H9 (cell line): ENCODE measurements at regions not wholly inside any gene's neighbourhood (a gene's known extent, or its start where the extent isn't known, plus 50 kb on each side); places are given as distances from the start of the nearest gene placed in this dataset.

Source experiments
- DNase-seq: peaks from one replicate; pipeline ENCODE4 v3.0.0-alpha.2; 2017
- H2AFZ ChIP-seq: one replicate; pipeline ENCODE4 v1.6.1; 2013; ENCODE audit warnings: mild to moderate bottlenecking, low read length, control low read depth, moderate library complexity
- H2AK5ac ChIP-seq: 2 replicates; pipeline ENCODE4 v1.6.1; 2013; ENCODE audit warnings: low read length, control low read depth, mixed read lengths; ENCODE audit not compliant: insufficient read length
- H2BK120ac ChIP-seq: one replicate; pipeline ENCODE4 v1.6.1; 2013; ENCODE audit warnings: low read depth, mild to moderate bottlenecking, low read length, control low read depth, inconsistent platforms; ENCODE audit not compliant: poor library complexity, severe bottlenecking
- H2BK12ac ChIP-seq: 2 replicates; pipeline ENCODE4 v1.6.1; 2013; ENCODE audit warnings: low read length, control low read depth, mixed read lengths, low read depth; ENCODE audit not compliant: insufficient read length
- H2BK15ac ChIP-seq: 2 replicates; pipeline ENCODE4 v1.6.1; 2013; ENCODE audit warnings: low read depth, low read length, control low read depth
- H2BK20ac ChIP-seq: one replicate; pipeline ENCODE4 v1.6.1; 2013; ENCODE audit warnings: low read depth, mild to moderate bottlenecking, low read length, control low read depth, inconsistent platforms; ENCODE audit not compliant: poor library complexity, severe bottlenecking
- H2BK5ac ChIP-seq: 2 replicates; pipeline ENCODE4 v1.6.1; 2013; ENCODE audit warnings: low read length, control low read depth, mixed read lengths; ENCODE audit not compliant: insufficient read length
- H3K14ac ChIP-seq: 2 replicates; pipeline ENCODE4 v1.6.1; 2013; ENCODE audit warnings: low read length, control low read depth; ENCODE audit not compliant: insufficient read depth
- H3K18ac ChIP-seq: 2 replicates; pipeline ENCODE4 v1.6.1; 2013; ENCODE audit warnings: low read depth, mild to moderate bottlenecking, mixed read lengths, low read length, control low read depth; ENCODE audit not compliant: insufficient read length
- H3K23ac ChIP-seq: 2 replicates; pipeline ENCODE4 v1.6.1; 2013; ENCODE audit warnings: low read length, control low read depth, mixed read lengths, low read depth; ENCODE audit not compliant: insufficient read length
- H3K23me2 ChIP-seq: 2 replicates; pipeline ENCODE4 v1.6.1; 2013; ENCODE audit warnings: low read depth, mild to moderate bottlenecking, mixed read lengths, low read length, control low read depth; ENCODE audit not compliant: insufficient read length, poor library complexity, severe bottlenecking
- H3K27ac ChIP-seq: 2 replicates; pipeline ENCODE4 v1.5.1; 2013; ENCODE audit warnings: low read length, control low read depth, mixed read lengths, low read depth; ENCODE audit not compliant: insufficient read length
- H3K27me3 ChIP-seq: 2 replicates; pipeline ENCODE4 v1.6.1; 2013; ENCODE audit warnings: low read length, control low read depth, inconsistent platforms; ENCODE audit not compliant: insufficient read depth
- H3K4ac ChIP-seq: 2 replicates; pipeline ENCODE4 v1.6.1; 2013; ENCODE audit warnings: low read depth, mild to moderate bottlenecking, control low read depth, inconsistent platforms, low read length, moderate library complexity
- H3K4me1 ChIP-seq: 2 replicates; pipeline ENCODE4 v1.6.1; 2013; ENCODE audit warnings: low read length, control low read depth, inconsistent platforms; ENCODE audit not compliant: insufficient read depth
- H3K4me2 ChIP-seq: 2 replicates; pipeline ENCODE4 v1.6.1; 2013; ENCODE audit warnings: low read length, control low read depth, mixed read lengths; ENCODE audit not compliant: insufficient read length, insufficient read depth
- H3K56ac ChIP-seq: 2 replicates; pipeline ENCODE4 v1.6.1; 2013; ENCODE audit warnings: low read depth, mild to moderate bottlenecking, mixed read lengths, low read length, control low read depth; ENCODE audit not compliant: insufficient read length
- H3K79me1 ChIP-seq: 2 replicates; pipeline ENCODE4 v1.6.1; 2013; ENCODE audit warnings: low read depth, mild to moderate bottlenecking, moderate library complexity, low read length, control low read depth, inconsistent platforms; ENCODE audit not compliant: insufficient read depth, poor library complexity, severe bottlenecking
- H3K79me2 ChIP-seq: 2 replicates; pipeline ENCODE4 v1.6.1; 2013; ENCODE audit warnings: low read length, control low read depth, inconsistent platforms; ENCODE audit not compliant: insufficient read depth
- H3K9ac ChIP-seq: 2 replicates; pipeline ENCODE4 v1.6.1; 2013; ENCODE audit warnings: low read length, control low read depth, mixed read lengths; ENCODE audit not compliant: insufficient read length; ENCODE audit errors: extremely low read depth
- H3K9me3 ChIP-seq: one replicate; pipeline ENCODE4 v1.6.1; 2013; ENCODE audit warnings: low read depth, low read length, inconsistent platforms; ENCODE audit not compliant: control insufficient read depth
- H3T11ph ChIP-seq: one replicate; pipeline ENCODE4 v1.6.1; 2013; ENCODE audit warnings: mild to moderate bottlenecking, low read length, control low read depth, inconsistent platforms
- H4K20me1 ChIP-seq: one replicate; pipeline ENCODE4 v1.6.1; 2013; ENCODE audit not compliant: control insufficient read depth, insufficient read length, insufficient read depth
- H4K5ac ChIP-seq: 2 replicates; pipeline ENCODE4 v1.6.1; 2013; ENCODE audit warnings: low read depth, mild to moderate bottlenecking, mixed read lengths, low read length, control low read depth; ENCODE audit not compliant: insufficient read length
- H4K8ac ChIP-seq: replicated peaks from 2 replicates; pipeline ENCODE4 v1.6.1; 2013; ENCODE audit warnings: low read length, control low read depth, mixed read lengths, low read depth; ENCODE audit not compliant: insufficient read length
- H4K91ac ChIP-seq: 2 replicates; pipeline ENCODE4 v1.6.1; 2013; ENCODE audit warnings: low read depth, mild to moderate bottlenecking, moderate library complexity, mixed read lengths, low read length, control low read depth; ENCODE audit not compliant: insufficient read length
- H3K27ac Mint-ChIP-seq, 3 experiments: 2 replicates in 2 of 3; 3 replicates in 1 of 3; pipeline ENCODE4 v1.8.0; 2020 to 2021; ENCODE audit warnings: mixed read lengths in 3 of 3, mild to moderate bottlenecking in 1 of 3, moderate library complexity in 1 of 3
- H3K27me3 Mint-ChIP-seq: 2 replicates; pipeline ENCODE4 v1.8.0; 2021; ENCODE audit warnings: low read depth, mild to moderate bottlenecking, moderate library complexity, mixed read lengths
- H3K36me3 Mint-ChIP-seq, 3 experiments: 2 replicates in 2 of 3; 3 replicates in 1 of 3; pipeline ENCODE4 v1.8.0; 2020 to 2021; ENCODE audit warnings: low read depth in 3 of 3, mixed read lengths in 3 of 3; ENCODE audit not compliant: insufficient read depth in 1 of 3
- H3K4me1 Mint-ChIP-seq, 2 experiments: 2 replicates each; pipeline ENCODE4 v1.8.0; 2020; ENCODE audit warnings: mixed read lengths in 2 of 2
- H3K4me3 Mint-ChIP-seq, 2 experiments: 2 replicates in 1 of 2; 3 replicates in 1 of 2; pipeline ENCODE4 v1.8.0; 2020 to 2021; ENCODE audit warnings: mild to moderate bottlenecking in 2 of 2, mixed read lengths in 2 of 2, moderate library complexity in 1 of 2
- H3K9me3 Mint-ChIP-seq, 2 experiments: 2 replicates in 1 of 2; 3 replicates in 1 of 2; pipeline ENCODE4 v1.8.0; 2020; ENCODE audit warnings: mild to moderate bottlenecking in 2 of 2, mixed read lengths in 2 of 2, moderate library complexity in 1 of 2
- WGBS: extraction: QIAGEN DNeasy Blood & Tissue Kit; methylation state at CpG from one replicate; pipeline ENCODE4 v1.1.7; 2013; ENCODE audit warnings: missing lambda C conversion rate, low lambda C conversion rate, mixed read lengths; ENCODE audit not compliant: insufficient read length; ENCODE audit errors: extremely low coverage; 5-methylcytosine and 5-hydroxymethylcytosine counted together
- TF ChIP-seq, protein P1 (sequence below): fragments of 200-600 bp; sonication (generic); conservative IDR thresholded peaks from 3 replicates; pipeline ENCODE4 v1.8.0; 2021; ENCODE audit warnings: antibody characterized with exemption, mild to moderate bottlenecking

DNA sequence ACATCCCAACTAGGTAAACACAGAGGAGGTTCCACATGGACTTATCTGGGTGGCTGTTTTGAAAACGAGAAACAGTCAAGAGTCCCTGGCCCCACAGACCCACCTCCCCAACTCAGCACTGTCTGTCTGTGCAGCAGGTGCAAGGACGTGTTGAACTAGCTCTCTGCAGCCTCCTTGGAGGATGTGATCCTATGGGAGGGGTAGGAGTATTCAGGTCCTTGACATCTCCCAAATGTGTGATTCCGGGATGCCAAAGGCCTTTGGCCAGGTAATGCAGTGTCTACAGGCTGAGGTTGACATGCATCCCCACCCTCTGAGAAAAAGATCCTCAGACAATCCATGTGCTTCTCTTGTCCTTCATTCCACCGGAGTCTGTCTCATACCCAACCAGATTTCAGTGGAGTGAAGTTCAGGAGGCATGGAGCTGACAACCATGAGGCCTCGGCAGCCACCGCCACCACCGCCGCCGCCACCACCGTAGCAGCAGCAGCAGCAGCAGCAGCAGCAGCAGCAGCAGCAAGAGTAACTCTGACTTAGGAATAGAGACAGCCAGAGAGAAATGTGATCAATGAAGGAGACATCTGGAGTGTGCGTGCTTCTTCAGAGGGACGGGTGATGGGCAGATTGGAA, 151.6 kb upstream of the CAMK1G start:
- Histone ChIP-seq H3K4me2 (no peak overlapping the region), H2BK15ac (no peak overlapping the region)
- TF ChIP-seq, protein P1, sequence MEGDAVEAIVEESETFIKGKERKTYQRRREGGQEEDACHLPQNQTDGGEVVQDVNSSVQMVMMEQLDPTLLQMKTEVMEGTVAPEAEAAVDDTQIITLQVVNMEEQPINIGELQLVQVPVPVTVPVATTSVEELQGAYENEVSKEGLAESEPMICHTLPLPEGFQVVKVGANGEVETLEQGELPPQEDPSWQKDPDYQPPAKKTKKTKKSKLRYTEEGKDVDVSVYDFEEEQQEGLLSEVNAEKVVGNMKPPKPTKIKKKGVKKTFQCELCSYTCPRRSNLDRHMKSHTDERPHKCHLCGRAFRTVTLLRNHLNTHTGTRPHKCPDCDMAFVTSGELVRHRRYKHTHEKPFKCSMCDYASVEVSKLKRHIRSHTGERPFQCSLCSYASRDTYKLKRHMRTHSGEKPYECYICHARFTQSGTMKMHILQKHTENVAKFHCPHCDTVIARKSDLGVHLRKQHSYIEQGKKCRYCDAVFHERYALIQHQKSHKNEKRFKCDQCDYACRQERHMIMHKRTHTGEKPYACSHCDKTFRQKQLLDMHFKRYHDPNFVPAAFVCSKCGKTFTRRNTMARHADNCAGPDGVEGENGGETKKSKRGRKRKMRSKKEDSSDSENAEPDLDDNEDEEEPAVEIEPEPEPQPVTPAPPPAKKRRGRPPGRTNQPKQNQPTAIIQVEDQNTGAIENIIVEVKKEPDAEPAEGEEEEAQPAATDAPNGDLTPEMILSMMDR = no peak

More for the DNA sequence above, 151.6 kb upstream of the CAMK1G start:
- Histone ChIP-seq H4K91ac (no peak overlapping the region), H2AFZ (no peak overlapping the region), H2AK5ac (no peak overlapping the region), H3K4ac (no peak overlapping the region), H3K79me1 (no peaks in the 10 kb centered on the region), H2BK12ac (no peak overlapping the region), H3K23ac (no peak overlapping the region), H3K27ac (no peak overlapping the region), H3K79me2 (no peaks in the 10 kb centered on the region; the same call in 1 of the 2 replicates), H3K4me1 (peaks cover 25% of the 10 kb centered on the region; the same call in 1 of the 2 replicates), H4K8ac (no peak overlapping the region), H4K20me1 (no peaks in the 10 kb centered on the region), H3K9ac (no peak overlapping the region), H2BK5ac (no peak overlapping the region), H3K23me2 (peaks cover 6% of the 10 kb centered on the region), H2BK120ac (no peak overlapping the region), H3K27me3 (no peaks in the 10 kb centered on the region; the same call in 1 of the 2 replicates), H4K5ac (no peak overlapping the region), H2BK20ac (no peak overlapping the region), H3K14ac (no peak overlapping the region; the same call in 1 of the 2 replicates), H3K9me3 (no peaks in the 10 kb centered on the region), H3T11ph (no peak overlapping the region), H3K18ac (no peak overlapping the region), H3K56ac (no peak overlapping the region)
- Mint-ChIP-seq H3K27me3 (no peaks in the 10 kb centered on the region; the same call in 1 of the 2 replicates), H3K4me1 (peaks cover 88% of the 10 kb centered on the region in 2 experiments), H3K27ac (peak overlapping the region; percentile 86 to 100 (median 91); a peak in 5 of 7 replicates), H3K36me3 (peaks cover 2 to 21% (median 20%) of the 10 kb centered on the region in 3 experiments; a peak in 5 of 7 replicates), H3K4me3 (peak overlapping the region in 1 of 2 experiments; percentile 35; a peak in 3 of 5 replicates), H3K9me3 (no peaks in the 10 kb centered on the region)
- no CpG with 5 or more reads among the region's 12 CpGs for WGBS
- no peak for DNase-seq
